Thyroid gland (tissue), 4 donors: ENCODE measurements at regions not wholly inside any gene's neighbourhood (a gene's known extent, or its start where the extent isn't known, plus 50 kb on each side); places are given as distances from the start of the nearest gene placed in this dataset.

Experiments
- CTCF ChIP-seq, 6 experiments: fragments of 200-600 bp in 3 of 6; fragments of 450-650 bp in 3 of 6; sonication (generic) in 3 of 6; IDR thresholded peaks; one replicate each; pipeline ENCODE4 v1.5.1; 2016 to 2019; ENCODE audit warnings: antibody characterized with exemption in 6 of 6, mild to moderate bottlenecking in 2 of 6, inconsistent platforms in 1 of 6, moderate library complexity in 1 of 6
- POLR2A ChIP-seq, 2 donors: fragments of 450-650 bp; IDR thresholded peaks; one replicate each; pipeline ENCODE4 v1.6.1; 2017; ENCODE audit warnings: antibody characterized with exemption in 2 of 2, mild to moderate bottlenecking in 2 of 2, moderate library complexity in 1 of 2

DNA sequence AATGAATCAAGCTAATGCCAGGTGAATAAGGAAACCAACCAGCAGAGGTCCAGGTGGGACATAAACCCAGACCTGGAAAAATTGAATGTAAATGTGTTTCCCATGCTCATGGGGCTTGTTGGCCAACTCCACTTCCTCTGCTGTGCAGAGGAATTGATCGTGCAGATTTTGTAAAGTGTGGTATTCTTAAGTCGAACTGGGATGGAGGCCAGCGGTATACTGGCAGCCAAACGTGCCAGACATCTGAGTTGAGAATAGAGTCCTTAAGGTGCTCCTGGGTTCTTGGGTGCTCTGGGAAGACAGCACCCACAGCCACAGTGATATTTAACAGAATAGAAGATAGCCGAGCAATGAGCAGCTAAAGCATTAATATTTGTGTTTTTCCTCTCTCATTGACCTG is 146.5 kb upstream of the LGALSL start:
- TF ChIP-seq POLR2A (IDR thresholded peaks at IDR 0.05), result no peak
- TF ChIP-seq CTCF (IDR thresholded peaks at IDR 0.05), result no peak
